ENCODE measurements at regions not wholly inside any gene's neighbourhood (a gene's known extent, or its start where the extent isn't known, plus 50 kb on each side); places are given as distances from the start of the nearest gene placed in this dataset.
A peak's percentile ranks its signal among the peaks of the same experiment; 100 is the strongest.

DNA sequence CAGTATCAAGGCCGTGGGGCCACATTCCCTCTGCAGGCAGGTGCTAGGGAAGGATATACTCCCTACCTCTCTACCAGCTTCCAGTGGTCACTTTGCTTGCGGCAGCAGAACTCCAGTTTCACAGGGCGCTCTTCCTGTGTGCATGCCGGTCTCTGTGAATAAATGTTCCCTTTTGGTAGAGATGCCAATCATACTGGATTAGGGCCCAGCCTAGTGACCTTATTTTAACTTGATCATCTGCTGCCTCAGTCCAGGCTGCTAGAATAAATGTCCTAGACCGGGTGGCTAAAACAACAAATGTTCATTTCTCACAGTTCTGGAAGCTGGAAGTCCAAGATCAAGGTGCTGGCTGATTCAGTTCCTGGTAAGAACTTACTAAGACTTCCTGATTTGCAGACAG is 198.8 kb upstream of the TMEM132C start:
- in situ Hi-C loops (cut with MboI; ENCODE audit: low sequenced_read_pairs in 4 of 4) (no loop called here), intact Hi-C loops (cut with DNase I; ENCODE audit: low total_unique reads) (no loop called here)
- Histone ChIP-seq H3K4me1 (no peaks in the 10 kb centered on the region), H3K36me3 (no peaks in the 10 kb centered on the region), H3K9me3 (no peaks in the 10 kb centered on the region), H3K27me3 (no peaks in the 10 kb centered on the region), H3K4me3 (no peak overlapping the region), H3K27ac (no peak overlapping the region)
- ATAC-seq (no peak), DNase-seq (no peak)
- no peak for TF ChIP-seq POLR2A (IDR thresholded peaks at IDR 0.05)
- TF ChIP-seq, protein P1, sequence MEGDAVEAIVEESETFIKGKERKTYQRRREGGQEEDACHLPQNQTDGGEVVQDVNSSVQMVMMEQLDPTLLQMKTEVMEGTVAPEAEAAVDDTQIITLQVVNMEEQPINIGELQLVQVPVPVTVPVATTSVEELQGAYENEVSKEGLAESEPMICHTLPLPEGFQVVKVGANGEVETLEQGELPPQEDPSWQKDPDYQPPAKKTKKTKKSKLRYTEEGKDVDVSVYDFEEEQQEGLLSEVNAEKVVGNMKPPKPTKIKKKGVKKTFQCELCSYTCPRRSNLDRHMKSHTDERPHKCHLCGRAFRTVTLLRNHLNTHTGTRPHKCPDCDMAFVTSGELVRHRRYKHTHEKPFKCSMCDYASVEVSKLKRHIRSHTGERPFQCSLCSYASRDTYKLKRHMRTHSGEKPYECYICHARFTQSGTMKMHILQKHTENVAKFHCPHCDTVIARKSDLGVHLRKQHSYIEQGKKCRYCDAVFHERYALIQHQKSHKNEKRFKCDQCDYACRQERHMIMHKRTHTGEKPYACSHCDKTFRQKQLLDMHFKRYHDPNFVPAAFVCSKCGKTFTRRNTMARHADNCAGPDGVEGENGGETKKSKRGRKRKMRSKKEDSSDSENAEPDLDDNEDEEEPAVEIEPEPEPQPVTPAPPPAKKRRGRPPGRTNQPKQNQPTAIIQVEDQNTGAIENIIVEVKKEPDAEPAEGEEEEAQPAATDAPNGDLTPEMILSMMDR (IDR thresholded peaks at IDR 0.05 in 4 of 5, conservative IDR thresholded peaks at IDR 0.05 in 1 of 5) = no peak

GRCh38 chr12:128069359-128069997 is 197.5 kb upstream of the TMEM132C start:
- no peak for DNase-seq
- intact Hi-C loops (cut with DNase I; ENCODE audit: low total_unique reads) = no loop called here

DNA sequence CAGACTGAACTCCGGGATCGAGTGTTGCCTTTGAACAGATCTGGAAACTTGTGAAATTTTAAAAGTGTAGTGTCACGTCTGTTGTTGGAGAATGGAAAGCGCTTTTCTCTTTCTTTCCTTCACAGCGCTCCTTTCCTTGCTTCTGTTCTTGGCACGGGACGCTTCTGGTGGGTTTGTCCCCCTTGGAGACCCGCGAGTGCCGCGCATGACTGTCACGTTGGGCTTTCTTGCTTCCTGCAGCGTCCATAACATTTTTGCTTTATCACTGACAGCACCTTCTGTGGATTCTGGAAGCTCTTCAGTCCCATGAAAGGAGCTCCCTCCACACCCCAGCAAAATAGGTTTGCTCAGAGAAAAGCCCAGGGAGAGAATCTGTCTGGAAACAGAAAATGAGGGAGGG is 193.0 kb upstream of the TMEM132C start:
- Histone ChIP-seq H3K4me1 (no peaks in the 10 kb centered on the region), H3K27me3 (no peaks in the 10 kb centered on the region), H3K27ac (no peak overlapping the region), H3K36me3 (no peaks in the 10 kb centered on the region), H3K4me3 (no peak overlapping the region), H3K9me3 (no peaks in the 10 kb centered on the region)
- in situ Hi-C loops (cut with MboI; ENCODE audit: low sequenced_read_pairs in 4 of 4) (no loop called here), intact Hi-C loops (cut with DNase I; ENCODE audit: low total_unique reads) (no loop called here)
- TF ChIP-seq, protein P1 (IDR thresholded peaks at IDR 0.05 in 4 of 5, conservative IDR thresholded peaks at IDR 0.05 in 1 of 5) = no peak
- TF ChIP-seq POLR2A (IDR thresholded peaks at IDR 0.05) = no peak
- ATAC-seq (no peak), DNase-seq (no peak)

More at GRCh38 chr12:128069359-128069997, 197.5 kb upstream of the TMEM132C start:
- Histone ChIP-seq H3K36me3 (no peaks in the 10 kb centered on the region), H3K4me3 (no peak overlapping the region), H3K27ac (no peak overlapping the region), H3K9me3 (no peaks in the 10 kb centered on the region), H3K27me3 (no peaks in the 10 kb centered on the region), H3K4me1 (no peaks in the 10 kb centered on the region)
- in situ Hi-C loops (cut with MboI; ENCODE audit: low sequenced_read_pairs in 4 of 4) = no loop called here
- TF ChIP-seq POLR2A (IDR thresholded peaks at IDR 0.05) = no peak
- TF ChIP-seq, protein P1 (IDR thresholded peaks at IDR 0.05 in 4 of 5, conservative IDR thresholded peaks at IDR 0.05 in 1 of 5) = peak in 1 of 5 experiments; percentile 34
- ATAC-seq = no peak

DNA sequence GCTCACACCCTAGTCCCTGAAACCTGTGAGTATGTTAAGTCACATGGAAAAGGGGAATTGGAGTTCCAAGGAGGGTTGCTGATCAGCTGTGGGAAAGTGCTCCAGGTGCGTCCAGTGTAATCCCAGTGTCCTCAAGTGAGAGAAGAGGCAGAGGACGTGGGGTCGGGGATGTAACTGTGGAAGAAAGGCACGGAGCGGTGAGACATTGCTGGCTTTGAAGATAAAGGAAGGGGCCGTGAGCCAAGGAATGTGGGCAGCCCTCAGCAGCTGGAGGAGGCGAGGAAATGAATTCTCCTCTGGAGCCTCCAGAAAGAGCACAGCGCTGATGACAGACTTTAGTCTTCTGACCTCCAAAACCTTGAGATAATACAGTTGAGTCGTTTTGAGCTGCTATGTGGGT is 191.6 kb upstream of the TMEM132C start:
- no peak for ATAC-seq
- Histone ChIP-seq H3K4me3 (no peak overlapping the region), H3K9me3 (no peaks in the 10 kb centered on the region), H3K27ac (no peak overlapping the region), H3K36me3 (no peaks in the 10 kb centered on the region), H3K27me3 (no peaks in the 10 kb centered on the region), H3K4me1 (no peaks in the 10 kb centered on the region)
- no peak for TF ChIP-seq POLR2A (IDR thresholded peaks at IDR 0.05)
- TF ChIP-seq, protein P1 (IDR thresholded peaks at IDR 0.05 in 4 of 5, conservative IDR thresholded peaks at IDR 0.05 in 1 of 5) = no peak
- no peak for DNase-seq
- in situ Hi-C loops (cut with MboI; ENCODE audit: low sequenced_read_pairs in 4 of 4) = no loop called here
- intact Hi-C loops (cut with DNase I; ENCODE audit: low total_unique reads) = no loop called here

DNA sequence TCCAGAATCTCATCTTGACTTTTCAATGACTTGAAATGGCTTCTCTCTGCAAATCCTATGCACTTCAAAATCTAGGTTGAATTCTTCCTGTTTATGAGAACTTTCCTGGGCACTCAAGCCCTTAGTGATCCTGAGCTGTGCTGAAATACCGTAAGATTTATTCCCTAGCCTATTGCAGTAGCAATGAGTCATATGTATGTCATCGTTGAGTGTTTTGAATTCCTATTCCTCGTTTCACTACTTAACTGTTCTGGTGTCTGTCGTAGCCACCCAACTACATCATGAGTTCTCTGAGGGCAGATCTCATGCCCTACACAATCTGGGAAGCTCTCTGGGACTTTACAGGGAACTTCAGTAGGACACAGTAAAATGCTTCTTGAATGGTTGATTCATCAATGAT is 190.8 kb upstream of the TMEM132C start:
- DNase-seq (no peak), ATAC-seq (peak in 1 of 2 donors; percentile 51)
- in situ Hi-C loops (cut with MboI; ENCODE audit: low sequenced_read_pairs in 4 of 4) = no loop called here
- intact Hi-C loops (cut with DNase I; ENCODE audit: low total_unique reads) = no loop called here
- H3K9me3 ChIP-seq = no peaks in the 10 kb centered on the region
- H3K36me3 ChIP-seq = no peaks in the 10 kb centered on the region
- no peaks in the 10 kb centered on the region for H3K4me1 ChIP-seq
- H3K27ac ChIP-seq = no peak overlapping the region
- TF ChIP-seq, protein P1 (IDR thresholded peaks at IDR 0.05 in 4 of 5, conservative IDR thresholded peaks at IDR 0.05 in 1 of 5) = no peak
- no peak for TF ChIP-seq POLR2A (IDR thresholded peaks at IDR 0.05)
- no peaks in the 10 kb centered on the region for H3K27me3 ChIP-seq
- no peak overlapping the region for H3K4me3 ChIP-seq

Data from gastrocnemius medialis (tissue), 4 donors.